ENCODE measurements at regions not wholly inside any gene's neighbourhood (a gene's known extent, or its start where the extent isn't known, plus 50 kb on each side); places are given as distances from the start of the nearest gene placed in this dataset.

GRCh38 chrX:125103693-125104092, 216.0 kb upstream of the TEX13C start:
- no peak overlapping the region for H2AFZ ChIP-seq (ENCODE audit: insufficient read depth, low read depth, low read length, poor library complexity, severe bottlenecking)
- no peak overlapping the region for H3K27ac ChIP-seq (ENCODE audit: low read length in 2 of 2)
- POLR2A ChIA-PET, result no interaction called here
- no peak overlapping the region for H3K9ac ChIP-seq (ENCODE audit: low read length)
- no peak overlapping the region for H3K4me3 ChIP-seq (ENCODE audit: control extremely low read depth in 1 of 5, extremely low read depth in 1 of 5, insufficient read depth in 1 of 5, low read depth in 2 of 5, low read length in 4 of 5)
- CTCF ChIA-PET, result no interaction called here
- intact Hi-C loops (cut with micrococcal nuclease), result no loop called here
- H3K27me3 ChIP-seq (replicated peaks in 1 of 4; ENCODE audit: control extremely low read depth in 1 of 4, control insufficient read depth in 3 of 4, insufficient read depth in 4 of 4, low read length in 3 of 4), result no peaks in the 10 kb centered on the region
- DNase-seq (no peak), ATAC-seq (ENCODE audit: low read depth) (no peak)
- no peaks in the 10 kb centered on the region for H3K4me1 ChIP-seq (ENCODE audit: control insufficient read depth in 2 of 2, insufficient read depth in 2 of 2, low read length in 2 of 2)
- Mint-ChIP-seq H3K4me3 (no peak overlapping the region), H3K27me3 (no peaks in the 10 kb centered on the region), H3K9me3 (ENCODE audit: insufficient read depth) (no peaks in the 10 kb centered on the region), H3K4me1 (no peaks in the 10 kb centered on the region), H3K27ac (no peak overlapping the region)
- no CpG with 5 or more reads among the region's 11 CpGs for WGBS (ENCODE audit: insufficient coverage)
- H3K9me3 ChIP-seq (ENCODE audit: control extremely low read depth in 1 of 3, control insufficient read depth in 2 of 3, insufficient read depth in 1 of 3, low read length in 2 of 3), result no peaks in the 10 kb centered on the region
- H4K20me1 ChIP-seq (ENCODE audit: control insufficient read depth, insufficient read depth, low read length, poor library complexity, severe bottlenecking), result no peaks in the 10 kb centered on the region
- no peaks in the 10 kb centered on the region for H3K36me3 ChIP-seq (replicated peaks in 1 of 2; ENCODE audit: control extremely low read depth in 1 of 2, control insufficient read depth in 1 of 2, extremely low read depth in 1 of 2, insufficient read depth in 2 of 2, low read length in 1 of 2)
- no peak for TF ChIP-seq EZH2 (IDR thresholded peaks at IDR 0.05; ENCODE audit: borderline replicate concordance, insufficient read depth, low read depth, low read length, poor library complexity, severe bottlenecking)
- TF ChIP-seq, protein P1, sequence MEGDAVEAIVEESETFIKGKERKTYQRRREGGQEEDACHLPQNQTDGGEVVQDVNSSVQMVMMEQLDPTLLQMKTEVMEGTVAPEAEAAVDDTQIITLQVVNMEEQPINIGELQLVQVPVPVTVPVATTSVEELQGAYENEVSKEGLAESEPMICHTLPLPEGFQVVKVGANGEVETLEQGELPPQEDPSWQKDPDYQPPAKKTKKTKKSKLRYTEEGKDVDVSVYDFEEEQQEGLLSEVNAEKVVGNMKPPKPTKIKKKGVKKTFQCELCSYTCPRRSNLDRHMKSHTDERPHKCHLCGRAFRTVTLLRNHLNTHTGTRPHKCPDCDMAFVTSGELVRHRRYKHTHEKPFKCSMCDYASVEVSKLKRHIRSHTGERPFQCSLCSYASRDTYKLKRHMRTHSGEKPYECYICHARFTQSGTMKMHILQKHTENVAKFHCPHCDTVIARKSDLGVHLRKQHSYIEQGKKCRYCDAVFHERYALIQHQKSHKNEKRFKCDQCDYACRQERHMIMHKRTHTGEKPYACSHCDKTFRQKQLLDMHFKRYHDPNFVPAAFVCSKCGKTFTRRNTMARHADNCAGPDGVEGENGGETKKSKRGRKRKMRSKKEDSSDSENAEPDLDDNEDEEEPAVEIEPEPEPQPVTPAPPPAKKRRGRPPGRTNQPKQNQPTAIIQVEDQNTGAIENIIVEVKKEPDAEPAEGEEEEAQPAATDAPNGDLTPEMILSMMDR (IDR thresholded peaks at IDR 0.05), result no peak
- H3K4me2 ChIP-seq (replicated peaks; ENCODE audit: low read depth, low read length, poor library complexity, severe bottlenecking), result no peak overlapping the region
- no peaks in the 10 kb centered on the region for H3K79me2 ChIP-seq (ENCODE audit: control insufficient read depth, insufficient read depth, low read length)

- Histone ChIP-seq H3K9me3 (ENCODE audit: control extremely low read depth in 1 of 3, control insufficient read depth in 2 of 3, insufficient read depth in 1 of 3, low read length in 2 of 3) (no peaks in the 10 kb centered on the region), H2AFZ (ENCODE audit: insufficient read depth, low read depth, low read length, poor library complexity, severe bottlenecking) (no peak overlapping the region), H4K20me1 (ENCODE audit: control insufficient read depth, insufficient read depth, low read length, poor library complexity, severe bottlenecking) (no peaks in the 10 kb centered on the region), H3K4me2 (replicated peaks; ENCODE audit: low read depth, low read length, poor library complexity, severe bottlenecking) (no peak overlapping the region), H3K9ac (ENCODE audit: low read length) (no peak overlapping the region), H3K27ac (ENCODE audit: low read length in 2 of 2) (no peak overlapping the region), H3K27me3 (replicated peaks in 1 of 4; ENCODE audit: control extremely low read depth in 1 of 4, control insufficient read depth in 3 of 4, insufficient read depth in 4 of 4, low read length in 3 of 4) (no peaks in the 10 kb centered on the region), H3K79me2 (ENCODE audit: control insufficient read depth, insufficient read depth, low read length) (no peaks in the 10 kb centered on the region), H3K4me1 (ENCODE audit: control insufficient read depth in 2 of 2, insufficient read depth in 2 of 2, low read length in 2 of 2) (no peaks in the 10 kb centered on the region), H3K36me3 (replicated peaks in 1 of 2; ENCODE audit: control extremely low read depth in 1 of 2, control insufficient read depth in 1 of 2, extremely low read depth in 1 of 2, insufficient read depth in 2 of 2, low read length in 1 of 2) (no peaks in the 10 kb centered on the region), H3K4me3 (ENCODE audit: control extremely low read depth in 1 of 5, extremely low read depth in 1 of 5, insufficient read depth in 1 of 5, low read depth in 2 of 5, low read length in 4 of 5) (no peak overlapping the region)
- H3K27ac Mint-ChIP-seq, result no peak overlapping the region
- no CpG with 5 or more reads among the region's 3 CpGs for WGBS (ENCODE audit: insufficient coverage)
- H3K27me3 Mint-ChIP-seq, result no peaks in the 10 kb centered on the region
- TF ChIP-seq, protein P1 (IDR thresholded peaks at IDR 0.05), result no peak
- no peak for TF ChIP-seq EZH2 (IDR thresholded peaks at IDR 0.05; ENCODE audit: borderline replicate concordance, insufficient read depth, low read depth, low read length, poor library complexity, severe bottlenecking)
- POLR2A ChIA-PET, result no interaction called here
- CTCF ChIA-PET, result no interaction called here
- intact Hi-C loops (cut with micrococcal nuclease), result no loop called here
- H3K4me1 Mint-ChIP-seq, result no peaks in the 10 kb centered on the region
- H3K9me3 Mint-ChIP-seq (ENCODE audit: insufficient read depth), result no peaks in the 10 kb centered on the region
- ATAC-seq (ENCODE audit: low read depth) (no peak), DNase-seq (no peak)
- no peak overlapping the region for H3K4me3 Mint-ChIP-seq
These were observed 210.8 kb upstream of the TEX13C start for GRCh38 chrX:125108921-125109320.
